Esophagus squamous epithelium (tissue), 4 donors: ENCODE measurements at regions not wholly inside any gene's neighbourhood (a gene's known extent, or its start where the extent isn't known, plus 50 kb on each side); places are given as distances from the start of the nearest gene placed in this dataset.

Experiments
- POLR2A ChIP-seq, 4 donors: fragments of 450-650 bp; IDR thresholded peaks; one replicate each; pipeline ENCODE4 v1.6.1; 2017; ENCODE audit warnings: antibody characterized with exemption in 4 of 4, mild to moderate bottlenecking in 4 of 4, moderate library complexity in 3 of 4
- TF ChIP-seq, protein P1 (sequence below), 6 experiments: fragments of 450-650 bp in 4 of 6; fragments of 200-600 bp in 2 of 6; sonication (generic) in 2 of 6; IDR thresholded peaks; one replicate each; pipeline ENCODE4 v1.5.1; 2016 to 2019; ENCODE audit warnings: antibody characterized with exemption in 6 of 6, mild to moderate bottlenecking in 4 of 6, moderate library complexity in 4 of 6

DNA sequence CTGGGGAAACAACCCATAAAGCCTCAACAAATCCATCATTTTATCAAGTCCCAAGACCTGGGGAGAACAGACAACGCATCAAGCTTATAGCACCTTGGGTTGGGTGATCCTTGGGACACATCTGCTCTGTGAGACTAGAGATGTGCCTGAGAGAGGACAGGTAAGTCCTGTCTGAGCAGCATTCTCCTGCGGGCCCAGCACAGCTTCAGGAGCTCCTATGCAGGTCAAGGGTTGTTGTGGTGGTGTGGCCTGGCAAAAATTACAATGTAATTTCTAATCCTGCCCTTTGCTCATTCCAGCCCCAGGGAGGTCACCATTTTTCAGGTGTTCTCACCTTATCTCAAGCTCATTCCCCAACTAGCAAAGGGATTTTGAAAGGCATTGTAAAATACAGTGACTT lies 608.1 kb upstream of the CAMK1G start:
- TF ChIP-seq, protein P1, sequence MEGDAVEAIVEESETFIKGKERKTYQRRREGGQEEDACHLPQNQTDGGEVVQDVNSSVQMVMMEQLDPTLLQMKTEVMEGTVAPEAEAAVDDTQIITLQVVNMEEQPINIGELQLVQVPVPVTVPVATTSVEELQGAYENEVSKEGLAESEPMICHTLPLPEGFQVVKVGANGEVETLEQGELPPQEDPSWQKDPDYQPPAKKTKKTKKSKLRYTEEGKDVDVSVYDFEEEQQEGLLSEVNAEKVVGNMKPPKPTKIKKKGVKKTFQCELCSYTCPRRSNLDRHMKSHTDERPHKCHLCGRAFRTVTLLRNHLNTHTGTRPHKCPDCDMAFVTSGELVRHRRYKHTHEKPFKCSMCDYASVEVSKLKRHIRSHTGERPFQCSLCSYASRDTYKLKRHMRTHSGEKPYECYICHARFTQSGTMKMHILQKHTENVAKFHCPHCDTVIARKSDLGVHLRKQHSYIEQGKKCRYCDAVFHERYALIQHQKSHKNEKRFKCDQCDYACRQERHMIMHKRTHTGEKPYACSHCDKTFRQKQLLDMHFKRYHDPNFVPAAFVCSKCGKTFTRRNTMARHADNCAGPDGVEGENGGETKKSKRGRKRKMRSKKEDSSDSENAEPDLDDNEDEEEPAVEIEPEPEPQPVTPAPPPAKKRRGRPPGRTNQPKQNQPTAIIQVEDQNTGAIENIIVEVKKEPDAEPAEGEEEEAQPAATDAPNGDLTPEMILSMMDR (IDR thresholded peaks at IDR 0.05) = no peak
- no peak for TF ChIP-seq POLR2A (IDR thresholded peaks at IDR 0.05)
